ENCODE measurements at regions not wholly inside any gene's neighbourhood (a gene's known extent, or its start where the extent isn't known, plus 50 kb on each side); places are given as distances from the start of the nearest gene placed in this dataset.

DNA sequence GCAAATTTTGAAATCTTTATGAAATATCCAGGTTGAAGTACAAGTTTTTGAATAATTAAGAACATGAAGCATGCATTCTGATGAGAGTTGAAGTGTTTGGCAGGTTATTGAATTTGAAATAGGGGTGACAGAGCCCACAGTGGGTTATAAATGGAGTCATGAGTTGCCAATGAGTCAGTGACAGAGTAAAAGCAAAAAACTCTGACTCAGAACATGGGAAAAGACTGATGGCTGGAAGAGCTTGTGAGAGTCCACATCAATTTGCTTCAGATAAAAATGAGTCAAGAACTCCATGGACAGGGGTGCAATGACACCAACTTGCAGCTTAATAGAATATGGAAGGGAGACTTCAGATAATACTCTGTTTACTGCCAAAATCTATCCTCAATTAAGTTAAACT lies 105.3 kb downstream of the SLC6A15 start:
- H3K36me3 ChIP-seq (ENCODE audit: control insufficient read depth, insufficient read depth, low read length), result no peaks in the 10 kb centered on the region
- no peak overlapping the region for H3K27ac ChIP-seq (ENCODE audit: low read depth, low read length, severe bottlenecking)

GRCh38 chr12:84805474-84805858 lies 107.1 kb downstream of the SLC6A15 start:
- Histone ChIP-seq H3K36me3 (ENCODE audit: control insufficient read depth, insufficient read depth, low read length) (no peaks in the 10 kb centered on the region), H3K4me1 (ENCODE audit: control insufficient read depth, insufficient read depth, low read length, poor library complexity, severe bottlenecking) (peaks cover 3% of the 10 kb centered on the region), H3K9me3 (ENCODE audit: control insufficient read depth, low read length) (no peaks in the 10 kb centered on the region), H3K27ac (ENCODE audit: low read depth, low read length, severe bottlenecking) (no peak overlapping the region), H3K4me3 (ENCODE audit: extremely low read depth, insufficient read depth, low read length, poor library complexity, severe bottlenecking) (no peak overlapping the region)
- 0% methylated on average over 1 of the region's 2 CpGs; no CpG with 5 or more reads in 1 of the 2 experiments for WGBS, 2 experiments (ENCODE audit: insufficient coverage in 2 of 2)

More for the DNA sequence above, 105.3 kb downstream of the SLC6A15 start:
- Histone ChIP-seq H3K4me3 (ENCODE audit: extremely low read depth, insufficient read depth, low read length, poor library complexity, severe bottlenecking) (no peak overlapping the region), H3K9me3 (ENCODE audit: control insufficient read depth, low read length) (no peaks in the 10 kb centered on the region), H3K4me1 (ENCODE audit: control insufficient read depth, insufficient read depth, low read length, poor library complexity, severe bottlenecking) (peaks cover 3% of the 10 kb centered on the region)

DNA sequence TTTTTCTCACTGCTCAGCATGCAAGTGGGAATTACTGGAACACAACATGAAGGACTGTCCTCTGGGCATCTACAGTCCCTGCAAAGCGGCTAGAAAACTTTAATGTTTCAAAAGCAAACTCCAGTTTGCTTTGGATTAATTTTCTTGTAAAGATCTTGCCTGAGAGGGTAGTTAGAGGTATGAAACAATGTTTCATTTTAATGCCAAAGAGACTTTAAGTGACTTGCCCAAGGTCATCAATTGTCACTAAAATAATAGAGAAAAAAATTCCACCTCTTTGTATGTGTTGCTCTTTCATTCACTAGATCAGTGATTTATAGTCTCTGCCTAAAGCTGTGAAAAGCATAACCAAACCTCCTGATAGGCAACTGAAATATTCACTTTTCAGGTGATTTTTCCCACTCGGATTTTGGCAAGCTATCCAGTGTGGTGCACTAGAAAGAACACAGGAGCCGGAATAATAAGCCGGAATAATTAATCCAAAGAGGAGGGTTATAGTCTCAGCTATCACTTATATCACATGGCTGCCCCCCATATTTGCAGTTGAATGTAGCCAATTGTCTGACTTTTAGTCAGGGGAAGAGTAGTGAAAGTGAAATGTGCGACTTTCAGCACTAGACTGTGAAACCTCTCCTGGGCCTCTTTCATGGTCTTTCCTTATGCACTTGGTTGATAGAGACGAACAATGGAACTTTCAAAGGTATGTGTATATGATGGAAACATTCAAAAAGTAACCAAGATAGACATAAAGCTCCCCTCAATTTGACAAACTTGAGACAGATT lies 107.7 kb downstream of the SLC6A15 start:
- Histone ChIP-seq H3K27ac (ENCODE audit: low read depth, low read length, severe bottlenecking) (no peak overlapping the region), H3K9me3 (ENCODE audit: control insufficient read depth, low read length) (no peaks in the 10 kb centered on the region), H3K36me3 (ENCODE audit: control insufficient read depth, insufficient read depth, low read length) (no peaks in the 10 kb centered on the region), H3K4me3 (ENCODE audit: extremely low read depth, insufficient read depth, low read length, poor library complexity, severe bottlenecking) (no peak overlapping the region), H3K4me1 (ENCODE audit: control insufficient read depth, insufficient read depth, low read length, poor library complexity, severe bottlenecking) (peaks cover 3% of the 10 kb centered on the region)
- 31 to 60% methylated on average over 2 to 3 of the region's 6 CpGs for WGBS, 2 experiments (ENCODE audit: insufficient coverage in 2 of 2)

GRCh38 chr12:84803661-84804060 lies 108.9 kb downstream of the SLC6A15 start:
- Histone ChIP-seq H3K9me3 (ENCODE audit: control insufficient read depth, low read length) (no peaks in the 10 kb centered on the region), H3K36me3 (ENCODE audit: control insufficient read depth, insufficient read depth, low read length) (no peaks in the 10 kb centered on the region), H3K4me3 (ENCODE audit: extremely low read depth, insufficient read depth, low read length, poor library complexity, severe bottlenecking) (no peak overlapping the region), H3K27ac (ENCODE audit: low read depth, low read length, severe bottlenecking) (no peak overlapping the region), H3K4me1 (ENCODE audit: control insufficient read depth, insufficient read depth, low read length, poor library complexity, severe bottlenecking) (peaks cover 3% of the 10 kb centered on the region)
- WGBS, 2 experiments (ENCODE audit: insufficient coverage in 2 of 2), result 57 to 71% methylated on average over 1 of the region's 1 CpG

GRCh38 chr12:84802161-84802560 lies 110.4 kb downstream of the SLC6A15 start:
- H3K4me1 ChIP-seq (ENCODE audit: control insufficient read depth, insufficient read depth, low read length, poor library complexity, severe bottlenecking), result peaks cover 3% of the 10 kb centered on the region
- H3K9me3 ChIP-seq (ENCODE audit: control insufficient read depth, low read length), result no peaks in the 10 kb centered on the region
- H3K36me3 ChIP-seq (ENCODE audit: control insufficient read depth, insufficient read depth, low read length), result no peaks in the 10 kb centered on the region
- no peak overlapping the region for H3K27ac ChIP-seq (ENCODE audit: low read depth, low read length, severe bottlenecking)
- no peak overlapping the region for H3K4me3 ChIP-seq (ENCODE audit: extremely low read depth, insufficient read depth, low read length, poor library complexity, severe bottlenecking)

DNA sequence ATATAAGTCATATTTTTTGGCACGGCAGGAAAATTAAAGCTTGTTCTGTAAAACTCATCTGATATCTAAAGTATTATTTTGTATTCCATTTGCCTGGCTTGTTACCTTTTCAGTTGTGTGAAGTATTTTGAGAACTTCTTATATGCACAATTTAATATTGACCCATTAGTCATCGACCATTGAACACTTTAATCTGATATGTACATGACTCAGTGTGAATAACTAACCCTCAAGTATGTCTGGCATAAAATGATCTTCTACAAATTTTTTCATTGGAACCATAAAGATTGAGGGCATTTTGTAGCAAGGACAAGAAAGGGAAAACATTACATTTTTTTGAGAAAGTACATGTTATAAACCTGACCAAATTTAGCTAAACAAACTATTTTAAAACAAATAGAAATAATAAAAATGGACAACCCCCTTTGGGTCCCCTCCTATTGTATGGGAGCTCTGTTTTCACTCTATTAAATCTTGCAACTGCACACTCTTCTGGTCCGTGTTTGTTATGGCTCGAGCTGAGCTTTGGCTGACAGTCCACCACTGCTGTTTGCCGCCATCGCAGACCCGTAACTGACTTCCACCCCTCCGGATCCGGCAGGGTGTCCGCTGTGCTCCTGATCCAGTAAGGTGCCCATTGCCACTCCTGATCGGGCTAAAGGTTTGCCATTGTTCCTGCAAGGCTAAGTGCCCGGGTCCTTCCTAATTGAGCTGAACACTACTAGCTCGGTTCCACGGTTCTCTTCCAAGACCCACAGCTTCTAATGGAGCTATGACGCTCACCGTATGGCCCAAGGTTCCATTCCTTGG lies 118.8 kb downstream of the SLC6A15 start:
- Histone ChIP-seq H3K9me3 (ENCODE audit: control insufficient read depth, low read length) (no peaks in the 10 kb centered on the region), H3K36me3 (ENCODE audit: control insufficient read depth, insufficient read depth, low read length) (no peaks in the 10 kb centered on the region), H3K4me1 (ENCODE audit: control insufficient read depth, insufficient read depth, low read length, poor library complexity, severe bottlenecking) (no peaks in the 10 kb centered on the region), H3K4me3 (ENCODE audit: extremely low read depth, insufficient read depth, low read length, poor library complexity, severe bottlenecking) (no peak overlapping the region), H3K27ac (ENCODE audit: low read depth, low read length, severe bottlenecking) (no peak overlapping the region)
- WGBS, 2 experiments (ENCODE audit: insufficient coverage in 2 of 2), result 89 to 91% methylated on average over 14 of the region's 16 CpGs

GRCh38 chr12:84791444-84791843 lies 121.2 kb downstream of the SLC6A15 start:
- no peaks in the 10 kb centered on the region for H3K9me3 ChIP-seq (ENCODE audit: control insufficient read depth, low read length)
- H3K4me3 ChIP-seq (ENCODE audit: extremely low read depth, insufficient read depth, low read length, poor library complexity, severe bottlenecking), result no peak overlapping the region
- H3K4me1 ChIP-seq (ENCODE audit: control insufficient read depth, insufficient read depth, low read length, poor library complexity, severe bottlenecking), result no peaks in the 10 kb centered on the region
- H3K27ac ChIP-seq (ENCODE audit: low read depth, low read length, severe bottlenecking), result no peak overlapping the region
- H3K36me3 ChIP-seq (ENCODE audit: control insufficient read depth, insufficient read depth, low read length), result no peaks in the 10 kb centered on the region

DNA sequence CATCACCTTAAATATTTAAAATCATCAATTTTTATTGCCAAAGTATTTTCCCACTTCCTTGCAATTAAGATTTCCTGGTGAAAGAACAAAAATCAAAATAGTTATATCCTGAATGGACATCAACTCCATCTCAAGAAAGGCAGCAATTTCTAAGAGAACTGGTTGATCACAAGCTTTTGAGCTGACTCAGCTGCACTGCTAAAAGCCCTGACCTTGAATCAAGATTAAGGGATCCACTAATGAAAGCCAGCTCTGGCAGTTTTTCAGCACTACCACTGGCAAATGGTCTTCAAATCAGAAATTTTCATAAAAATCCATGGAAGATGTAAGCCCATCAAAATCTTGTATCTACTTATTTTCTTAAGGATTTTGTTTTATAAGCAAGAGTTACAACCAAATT lies 123.4 kb downstream of the SLC6A15 start:
- H3K4me1 ChIP-seq (ENCODE audit: control insufficient read depth, insufficient read depth, low read length, poor library complexity, severe bottlenecking), result no peaks in the 10 kb centered on the region
- no peaks in the 10 kb centered on the region for H3K9me3 ChIP-seq (ENCODE audit: control insufficient read depth, low read length)
- H3K36me3 ChIP-seq (ENCODE audit: control insufficient read depth, insufficient read depth, low read length), result no peaks in the 10 kb centered on the region
- H3K27ac ChIP-seq (ENCODE audit: low read depth, low read length, severe bottlenecking), result no peak overlapping the region
- H3K4me3 ChIP-seq (ENCODE audit: extremely low read depth, insufficient read depth, low read length, poor library complexity, severe bottlenecking), result no peak overlapping the region

GRCh38 chr12:84787253-84787652 lies 125.3 kb downstream of the SLC6A15 start:
- no peaks in the 10 kb centered on the region for H3K36me3 ChIP-seq (ENCODE audit: control insufficient read depth, insufficient read depth, low read length)
- H3K27ac ChIP-seq (ENCODE audit: low read depth, low read length, severe bottlenecking), result no peak overlapping the region
- no peaks in the 10 kb centered on the region for H3K4me1 ChIP-seq (ENCODE audit: control insufficient read depth, insufficient read depth, low read length, poor library complexity, severe bottlenecking)
- 74 to 100% methylated on average over 1 to 2 of the region's 2 CpGs for WGBS, 2 experiments (ENCODE audit: insufficient coverage in 2 of 2)
- no peaks in the 10 kb centered on the region for H3K9me3 ChIP-seq (ENCODE audit: control insufficient read depth, low read length)
- no peak overlapping the region for H3K4me3 ChIP-seq (ENCODE audit: extremely low read depth, insufficient read depth, low read length, poor library complexity, severe bottlenecking)

DNA sequence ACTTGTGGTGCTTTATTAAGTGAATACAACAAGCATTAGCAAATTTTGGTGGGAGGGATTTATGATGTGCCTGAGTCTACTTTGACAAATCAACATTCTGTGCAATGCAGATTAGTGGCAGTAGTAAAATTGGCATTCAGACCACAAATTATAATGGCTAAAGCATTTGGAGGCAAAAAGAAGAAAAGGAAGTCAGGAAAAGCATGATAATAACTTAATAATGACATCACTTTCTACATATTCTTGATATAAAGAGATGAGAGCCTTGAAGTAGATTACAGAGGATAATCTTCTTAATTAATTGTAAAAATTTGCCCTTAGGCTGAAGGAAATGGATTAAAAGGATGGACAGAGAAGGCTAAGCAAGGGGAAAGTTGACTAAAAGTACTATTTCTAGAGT lies 126.0 kb downstream of the SLC6A15 start:
- Histone ChIP-seq H3K9me3 (ENCODE audit: control insufficient read depth, low read length) (no peaks in the 10 kb centered on the region), H3K36me3 (ENCODE audit: control insufficient read depth, insufficient read depth, low read length) (no peaks in the 10 kb centered on the region), H3K4me3 (ENCODE audit: extremely low read depth, insufficient read depth, low read length, poor library complexity, severe bottlenecking) (no peak overlapping the region)

DNA sequence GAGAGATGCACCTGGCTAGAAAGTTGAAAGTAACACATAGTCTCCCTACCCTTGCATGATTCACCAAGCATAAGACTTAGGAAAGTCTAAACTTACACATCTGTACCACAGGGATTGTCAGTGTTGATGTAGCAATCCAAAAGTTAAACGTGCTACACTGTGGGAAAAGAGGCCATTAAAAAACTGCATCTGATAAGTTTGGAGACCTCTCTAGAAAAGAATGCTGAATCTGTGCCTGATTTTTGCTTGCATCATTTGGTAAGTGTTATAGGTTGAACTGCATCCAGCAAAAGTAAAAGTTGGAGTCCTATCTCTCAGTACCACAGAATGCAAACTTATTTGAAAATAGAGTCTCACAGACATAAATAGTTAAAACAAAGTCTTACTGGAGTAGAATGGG lies 126.6 kb downstream of the SLC6A15 start:
- no peaks in the 10 kb centered on the region for H3K9me3 ChIP-seq (ENCODE audit: control insufficient read depth, low read length)
- H3K4me3 ChIP-seq (ENCODE audit: extremely low read depth, insufficient read depth, low read length, poor library complexity, severe bottlenecking), result no peak overlapping the region
- H3K36me3 ChIP-seq (ENCODE audit: control insufficient read depth, insufficient read depth, low read length), result no peaks in the 10 kb centered on the region
- H3K27ac ChIP-seq (ENCODE audit: low read depth, low read length, severe bottlenecking), result no peak overlapping the region
- no peaks in the 10 kb centered on the region for H3K4me1 ChIP-seq (ENCODE audit: control insufficient read depth, insufficient read depth, low read length, poor library complexity, severe bottlenecking)
- 57 to 71% methylated on average over 1 of the region's 1 CpG for WGBS, 2 experiments (ENCODE audit: insufficient coverage in 2 of 2)

More for the DNA sequence above, 126.0 kb downstream of the SLC6A15 start:
- Histone ChIP-seq H3K27ac (ENCODE audit: low read depth, low read length, severe bottlenecking) (no peak overlapping the region), H3K4me1 (ENCODE audit: control insufficient read depth, insufficient read depth, low read length, poor library complexity, severe bottlenecking) (no peaks in the 10 kb centered on the region)

Data from mesodermal cell (in vitro differentiated cells).